ENCODE measurements at regions not wholly inside any gene's neighbourhood (a gene's known extent, or its start where the extent isn't known, plus 50 kb on each side); places are given as distances from the start of the nearest gene placed in this dataset.
A peak's percentile ranks its signal among the peaks of the same experiment; 100 is the strongest.
"Not testable (repeated sequence)": the region's sequence is repeated elsewhere in the genome, so short reads cannot be mapped to it uniquely, and the experiment has no call there.

DNA sequence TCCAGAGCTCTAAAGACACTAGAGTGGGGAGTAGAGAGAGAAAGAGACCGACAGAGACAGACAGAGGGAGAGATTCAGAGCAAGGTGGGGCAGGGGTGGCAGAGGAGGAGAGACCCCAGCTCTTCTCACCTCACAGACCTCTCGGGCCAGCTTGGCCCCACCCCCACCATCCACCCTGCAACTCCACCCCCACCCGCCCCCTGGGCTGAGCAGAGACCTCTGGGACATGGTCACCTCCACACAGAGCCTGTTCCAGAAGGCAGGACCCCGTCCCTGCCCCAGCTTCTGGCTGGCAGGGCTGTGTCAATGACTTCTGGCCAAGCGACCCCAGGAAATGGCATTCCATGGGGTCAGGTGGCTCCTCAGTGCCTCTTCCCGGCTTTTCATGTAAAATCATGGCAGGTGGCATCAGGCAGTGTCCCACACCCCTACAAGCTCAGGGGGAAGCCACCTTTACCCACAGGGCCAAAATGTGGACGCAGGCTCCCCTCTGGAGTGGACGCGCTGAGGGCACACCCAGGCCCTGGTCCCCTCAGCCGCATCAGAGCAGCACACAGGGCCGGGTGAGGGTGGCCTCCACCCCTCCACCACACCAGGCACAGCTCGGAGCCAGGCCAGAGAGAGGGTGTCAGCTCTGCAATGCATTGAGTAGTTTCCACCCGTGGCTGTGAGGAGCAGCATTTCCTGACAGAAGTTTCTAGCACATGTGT, 131.2 kb upstream of the LPCAT1 start:
- DNase-seq (ENCODE audit: low read depth in 1 of 2, low spot score in 1 of 2), result no peak

DNA sequence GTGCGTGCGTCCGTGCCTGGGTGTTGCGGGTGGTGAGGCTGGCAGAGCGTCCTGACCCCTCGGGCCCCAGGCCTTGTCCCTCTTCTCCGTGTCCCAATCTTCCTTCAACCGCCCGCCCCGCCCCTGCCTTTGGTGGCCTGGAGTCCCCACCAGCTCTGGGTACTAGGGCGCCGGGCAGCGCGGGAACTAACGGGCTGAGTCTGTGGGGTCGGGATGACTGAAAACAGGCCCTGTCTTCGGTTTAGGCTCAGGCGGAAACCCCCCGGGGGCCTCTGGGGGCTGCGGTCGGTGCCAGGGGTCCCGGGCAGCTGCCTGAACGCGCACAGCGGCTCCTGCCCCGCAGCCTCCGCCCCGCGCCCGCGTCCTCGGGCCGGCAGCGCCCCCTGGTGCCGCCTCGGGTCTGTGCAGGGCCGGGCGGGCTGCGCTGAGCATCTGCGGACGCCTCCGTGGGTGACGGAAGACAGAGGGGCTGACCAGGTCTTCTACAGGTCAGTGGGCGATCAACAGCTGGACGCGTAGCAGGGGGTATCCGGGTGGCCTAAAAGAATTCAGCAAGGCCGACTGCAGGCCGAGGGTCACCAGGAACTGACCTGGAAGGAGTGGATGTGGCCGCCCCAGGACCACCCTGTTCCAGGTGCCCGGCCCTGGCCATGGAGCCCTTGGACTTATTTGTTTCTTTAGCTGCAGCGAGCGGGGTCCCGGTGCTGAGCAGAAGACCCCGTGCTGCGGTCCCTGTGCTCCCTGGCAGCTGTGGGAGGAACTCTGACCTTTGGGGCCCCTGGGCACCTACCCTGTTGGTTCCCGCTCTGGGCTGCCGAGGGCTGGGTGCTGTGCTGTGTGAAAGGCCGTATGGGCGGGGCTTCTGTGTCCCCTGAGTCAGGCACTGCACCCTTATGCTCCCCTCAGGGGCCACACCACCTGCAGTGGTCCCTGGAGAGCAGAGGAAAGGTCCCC, 130.2 kb upstream of the LPCAT1 start:
- peak in 1 of 2 donors; percentile 34 for DNase-seq (ENCODE audit: low read depth in 1 of 2, low spot score in 1 of 2)

DNA sequence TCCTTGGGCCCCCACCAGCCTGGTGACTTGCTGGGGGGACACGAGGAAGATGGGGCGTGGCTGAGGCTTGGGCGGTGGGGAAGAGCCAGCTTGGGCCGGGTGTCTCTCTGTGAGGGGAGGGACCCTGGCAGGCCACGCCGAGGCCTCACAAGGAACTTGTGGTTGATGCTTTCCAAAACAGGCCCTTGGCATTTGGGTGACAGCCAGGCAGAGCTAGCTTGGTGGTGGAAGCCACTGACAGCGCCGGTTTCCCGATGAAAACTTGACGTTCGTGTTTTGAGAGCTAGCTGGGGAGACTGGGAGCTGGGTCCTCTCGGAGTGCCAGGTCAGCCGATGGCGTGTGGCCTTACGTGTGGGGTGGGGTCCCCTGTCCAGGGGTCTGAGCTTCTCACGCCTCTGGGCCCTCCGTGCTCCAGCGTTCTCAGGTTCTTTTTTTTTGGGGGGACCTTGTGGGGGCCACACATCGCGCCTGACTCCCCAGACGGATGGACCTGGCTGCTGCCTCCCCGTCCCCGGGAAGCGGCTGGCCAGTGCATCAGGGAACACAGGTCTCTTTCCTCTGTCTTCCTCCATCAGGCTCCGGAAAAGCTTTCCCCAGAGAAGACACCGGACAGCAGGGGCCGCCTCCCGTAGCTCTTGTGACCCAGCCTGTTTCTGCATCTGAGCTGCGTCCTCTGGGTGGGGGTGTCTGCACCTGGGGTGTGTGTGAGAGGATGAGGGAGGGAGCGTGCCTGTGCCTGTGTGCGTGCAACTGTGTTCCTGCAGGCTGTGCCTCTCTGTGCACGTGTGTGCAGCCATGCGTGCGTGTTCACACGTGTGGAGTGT, 129.3 kb upstream of the LPCAT1 start:
- no peak for DNase-seq (ENCODE audit: low read depth in 1 of 2, low spot score in 1 of 2)

DNA sequence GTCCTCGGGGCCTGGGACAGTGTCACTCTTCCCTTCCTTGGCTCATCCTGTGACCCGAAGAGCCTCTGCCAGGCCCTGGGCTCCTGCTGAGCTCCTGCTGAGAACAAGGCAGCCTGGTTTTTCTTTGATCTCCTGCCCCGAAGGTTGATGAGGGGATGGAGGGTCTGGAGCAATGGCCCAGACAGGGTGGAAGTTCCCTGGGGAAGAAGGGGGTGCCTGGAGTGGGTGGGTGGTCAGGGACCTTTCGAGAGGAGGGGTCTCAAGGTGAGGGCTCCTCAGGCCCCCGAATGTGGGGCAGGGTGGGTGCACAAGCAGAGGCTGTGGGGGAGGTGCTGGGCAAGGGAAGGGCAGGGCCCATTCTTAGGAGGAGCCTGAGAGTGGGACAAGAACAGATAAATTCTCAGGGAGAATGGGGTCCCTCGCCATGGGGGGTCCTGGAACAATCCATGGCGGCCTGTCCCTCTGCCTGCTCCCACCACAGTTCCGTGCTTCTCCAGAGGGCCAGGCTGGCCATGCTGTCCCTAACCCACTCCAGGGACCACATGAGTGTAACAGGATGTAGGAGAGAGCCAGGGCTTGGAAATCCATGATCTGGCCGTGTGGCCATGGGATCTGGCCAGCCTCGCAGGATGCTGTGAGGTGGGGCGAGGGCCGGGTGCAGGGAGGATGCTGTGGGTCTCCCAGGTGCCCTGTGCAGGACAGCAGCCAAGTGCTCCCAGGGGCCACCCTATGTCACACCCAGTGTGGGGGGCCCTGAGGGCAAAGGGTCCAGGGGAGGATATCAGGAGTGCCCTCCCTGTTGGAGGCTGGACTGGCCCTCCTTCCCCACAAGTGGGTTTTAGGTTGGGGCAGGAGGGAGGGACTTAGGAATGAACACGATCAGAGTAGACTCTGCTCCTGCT, 128.5 kb upstream of the LPCAT1 start:
- DNase-seq (ENCODE audit: low read depth in 1 of 2, low spot score in 1 of 2), result no peak

DNA sequence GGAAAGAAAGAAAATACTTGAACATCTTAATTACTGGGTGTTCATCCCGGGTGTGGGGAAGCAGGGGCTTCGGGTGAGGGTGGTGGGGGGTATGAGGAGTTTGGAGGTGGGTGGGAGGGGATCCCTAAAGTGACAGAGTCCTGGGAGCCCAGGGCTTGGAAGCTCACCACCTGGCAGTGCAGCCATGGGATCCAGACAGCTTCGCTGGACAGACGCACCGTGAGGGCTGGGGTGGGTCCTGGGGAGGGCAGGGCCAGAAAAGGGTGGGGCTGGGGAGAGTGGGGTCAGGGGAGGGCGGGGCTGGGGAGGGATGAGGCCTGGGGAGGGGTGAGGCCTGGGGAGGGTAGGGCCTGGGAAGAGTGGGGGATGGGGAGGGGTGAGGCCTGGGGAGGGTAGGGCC, 127.5 kb upstream of the LPCAT1 start:
- DNase-seq (ENCODE audit: low read depth in 1 of 2, low spot score in 1 of 2), result no peak

DNA sequence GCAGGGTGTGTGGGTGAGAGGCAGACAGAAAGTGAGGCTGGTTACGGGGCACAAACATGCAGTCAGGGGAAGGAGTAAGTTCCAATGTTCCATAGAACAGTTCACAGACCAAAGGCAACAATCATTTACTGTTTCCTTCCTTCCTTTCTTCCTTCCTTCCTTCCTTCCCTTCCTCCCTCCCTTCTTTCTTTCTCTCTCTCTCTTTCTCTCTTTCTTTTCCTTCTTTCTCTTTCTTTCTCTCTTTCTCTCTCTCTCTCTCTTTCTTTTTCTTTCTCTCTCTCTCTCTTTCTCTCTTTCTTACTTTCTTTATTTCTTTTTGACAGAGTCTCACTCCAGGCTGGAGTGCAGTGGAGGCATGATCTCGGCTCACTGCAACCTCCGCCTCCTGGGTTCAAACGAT, 125.8 kb upstream of the LPCAT1 start:
- DNase-seq (ENCODE audit: low read depth in 1 of 2, low spot score in 1 of 2), result no peak

DNA sequence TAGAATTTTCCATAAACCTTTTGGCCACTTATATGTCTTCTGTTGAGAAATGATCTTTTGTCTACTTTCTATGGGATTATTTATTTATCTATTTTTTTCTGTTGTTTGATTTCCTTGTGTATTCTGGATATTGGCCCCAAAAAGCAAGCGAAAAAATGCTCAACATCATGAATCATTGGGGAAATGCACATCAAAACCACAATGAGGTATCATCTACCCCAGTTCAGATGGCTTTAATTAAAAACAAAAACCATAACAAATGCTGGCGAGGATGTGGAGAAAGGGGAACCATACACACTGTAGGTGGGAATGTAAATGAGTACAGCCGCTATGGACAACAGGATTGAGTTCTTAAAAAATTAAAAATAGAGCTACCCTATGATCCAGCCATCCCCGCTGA, 125.0 kb upstream of the LPCAT1 start:
- DNase-seq (ENCODE audit: low read depth in 1 of 2, low spot score in 1 of 2), result no peak

DNA sequence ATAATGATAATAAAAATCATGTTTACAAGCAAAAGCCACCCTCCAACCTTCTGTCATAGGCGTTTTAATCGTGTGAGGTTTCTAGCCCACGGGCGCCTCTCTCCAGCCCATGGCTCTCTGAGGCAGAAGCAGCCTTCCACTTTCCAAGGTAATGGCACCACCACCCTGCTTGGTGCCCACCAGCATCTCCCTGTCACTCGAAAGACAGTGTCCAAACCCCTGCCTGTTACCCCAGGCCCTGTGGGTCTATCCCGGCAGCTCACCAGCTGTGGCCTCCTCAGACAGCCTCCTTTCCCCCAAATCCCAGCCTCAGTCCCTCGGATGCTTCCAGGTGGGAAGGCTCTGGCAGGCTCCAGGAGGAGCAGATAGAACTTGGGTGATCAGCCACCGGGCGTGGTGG, 123.8 kb upstream of the LPCAT1 start:
- no peak for DNase-seq (ENCODE audit: low read depth in 1 of 2, low spot score in 1 of 2)

DNA sequence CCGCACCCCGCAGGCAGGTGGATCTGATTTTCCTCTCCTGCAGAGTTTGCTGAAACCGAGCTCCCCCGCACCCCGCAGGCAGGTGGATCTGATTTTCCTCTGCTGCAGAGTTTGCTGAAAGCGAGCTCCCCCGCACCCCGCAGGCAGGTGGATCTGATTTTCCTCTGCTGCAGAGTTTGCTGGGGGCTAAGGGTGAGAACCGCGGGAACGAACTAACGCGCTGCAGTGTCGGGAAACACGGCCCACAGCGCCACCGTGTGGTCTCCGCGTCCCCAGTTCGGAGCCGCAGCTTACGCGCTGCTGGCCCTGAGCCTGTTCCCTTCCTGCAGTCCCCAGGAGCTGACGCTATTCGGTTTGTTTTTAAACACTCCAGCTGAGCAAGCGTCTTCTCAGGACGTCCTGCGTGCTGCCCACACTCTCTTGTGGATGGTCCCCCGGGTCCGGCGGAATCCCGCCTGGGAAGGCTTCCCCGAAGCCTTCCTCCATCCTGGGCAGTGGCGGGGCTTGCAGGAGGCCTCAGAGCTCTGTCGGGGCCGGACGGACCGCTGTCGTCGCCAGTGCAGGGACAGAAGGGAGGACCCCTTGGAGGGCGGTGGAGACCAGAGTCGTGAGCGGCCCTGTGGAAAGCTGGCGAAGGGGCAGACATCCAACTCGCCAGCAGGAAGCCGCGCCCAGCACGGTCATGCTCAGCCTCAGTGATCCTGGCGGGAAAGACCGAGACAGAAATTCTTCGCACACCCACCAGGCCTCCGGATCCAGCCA, 121.2 kb upstream of the LPCAT1 start:
- DNase-seq (ENCODE audit: low read depth in 1 of 2, low spot score in 1 of 2), result peak; percentile 61 to 66

DNA sequence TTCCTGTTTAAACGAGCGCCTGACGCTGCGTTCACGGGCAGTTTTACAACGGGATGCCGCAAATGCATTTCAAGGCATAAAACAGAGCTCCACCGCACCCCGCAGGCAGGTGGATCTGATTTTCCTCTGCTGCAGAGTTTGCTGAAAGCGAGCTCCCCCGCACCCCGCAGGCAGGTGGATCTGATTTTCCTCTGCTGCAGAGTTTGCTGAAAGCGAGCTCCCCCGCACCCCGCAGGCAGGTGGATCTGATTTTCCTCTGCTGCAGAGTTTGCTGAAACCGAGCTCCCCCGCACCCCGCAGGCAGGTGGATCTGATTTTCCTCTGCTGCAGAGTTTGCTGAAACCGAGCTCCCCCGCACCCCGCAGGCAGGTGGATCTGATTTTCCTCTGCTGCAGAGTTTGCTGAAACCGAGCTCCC, 120.6 kb upstream of the LPCAT1 start:
- not testable (repeated sequence) for DNase-seq (ENCODE audit: low read depth in 1 of 2, low spot score in 1 of 2)

DNA sequence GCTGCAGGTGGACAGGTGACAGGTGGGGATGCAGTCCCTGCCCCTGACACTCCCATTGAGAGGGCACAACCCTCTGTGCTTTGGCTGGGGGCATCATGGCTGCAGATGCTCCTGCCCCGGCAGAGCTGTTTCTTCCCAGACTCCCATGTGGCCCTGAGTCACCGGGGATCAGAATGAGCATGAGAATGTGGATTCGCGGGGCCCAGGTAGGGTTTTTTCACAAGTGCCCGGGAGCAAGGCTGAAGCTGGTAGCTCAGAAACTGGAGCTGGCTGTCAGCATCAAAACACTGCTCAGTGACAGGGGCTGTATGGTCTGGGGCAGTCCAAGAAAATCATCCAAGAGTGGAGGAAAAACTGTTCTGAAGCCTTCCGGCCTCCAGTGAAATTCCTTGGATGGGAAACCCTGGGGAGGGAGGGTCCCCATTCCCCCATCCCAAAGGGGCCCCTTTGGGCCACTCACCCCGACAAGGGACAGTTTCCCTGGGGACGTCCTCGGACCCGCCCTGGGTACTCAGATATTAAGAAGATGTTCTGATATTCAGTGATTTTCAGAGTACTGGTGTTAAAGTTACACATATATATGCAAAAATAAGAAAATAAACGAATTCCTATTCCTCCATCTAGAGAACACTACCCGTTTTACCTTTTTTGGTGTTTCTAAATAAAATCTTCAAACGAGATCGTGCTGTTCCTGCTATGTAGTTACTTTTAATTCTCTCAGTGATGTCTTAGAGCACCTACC, 120.1 kb upstream of the LPCAT1 start:
- DNase-seq (ENCODE audit: low read depth in 1 of 2, low spot score in 1 of 2), result no peak

DNA sequence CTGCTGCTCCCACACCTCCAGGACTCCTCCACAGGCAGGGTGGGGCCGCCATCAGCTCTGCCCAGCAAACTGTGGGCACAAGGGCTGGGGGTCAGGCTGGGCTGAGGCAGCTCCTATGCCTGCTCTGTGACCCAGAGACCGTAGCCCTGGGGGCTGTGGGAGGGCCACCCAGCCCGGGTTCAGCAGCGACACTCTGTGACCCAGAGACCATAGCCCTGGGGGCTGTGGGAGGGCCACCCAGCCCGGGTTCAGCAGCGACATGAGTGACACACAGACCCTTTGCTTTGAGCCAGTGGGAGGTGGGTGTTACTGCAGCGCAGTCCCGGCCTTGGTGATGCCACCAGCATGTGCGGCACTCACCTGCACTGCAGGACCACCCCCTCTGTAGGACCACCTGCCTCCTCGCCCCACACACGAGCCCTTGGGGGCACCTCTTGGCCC, 118.9 kb upstream of the LPCAT1 start:
- no peak for DNase-seq (ENCODE audit: low read depth in 1 of 2, low spot score in 1 of 2)

DNA sequence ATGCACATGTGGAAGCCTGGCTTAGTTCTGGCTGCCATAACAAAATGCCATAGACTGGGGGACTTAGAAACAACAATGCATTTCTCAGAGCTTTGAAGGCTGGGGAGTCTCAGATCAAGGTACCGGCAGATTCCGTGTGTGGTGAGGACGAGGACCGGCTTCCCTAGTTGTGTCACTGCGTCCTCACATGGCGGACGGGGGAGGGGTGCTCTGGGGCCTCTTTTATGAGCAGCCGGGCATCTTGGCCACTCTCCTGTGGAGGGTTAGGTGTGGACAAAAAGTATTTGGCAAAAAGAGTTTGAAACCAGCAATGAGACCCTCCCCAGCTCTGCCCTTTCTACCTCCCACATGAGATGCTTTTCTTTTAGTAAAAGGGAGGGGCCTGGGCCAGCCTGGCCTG, 118.5 kb upstream of the LPCAT1 start:
- no peak for DNase-seq (ENCODE audit: low read depth in 1 of 2, low spot score in 1 of 2)

DNA sequence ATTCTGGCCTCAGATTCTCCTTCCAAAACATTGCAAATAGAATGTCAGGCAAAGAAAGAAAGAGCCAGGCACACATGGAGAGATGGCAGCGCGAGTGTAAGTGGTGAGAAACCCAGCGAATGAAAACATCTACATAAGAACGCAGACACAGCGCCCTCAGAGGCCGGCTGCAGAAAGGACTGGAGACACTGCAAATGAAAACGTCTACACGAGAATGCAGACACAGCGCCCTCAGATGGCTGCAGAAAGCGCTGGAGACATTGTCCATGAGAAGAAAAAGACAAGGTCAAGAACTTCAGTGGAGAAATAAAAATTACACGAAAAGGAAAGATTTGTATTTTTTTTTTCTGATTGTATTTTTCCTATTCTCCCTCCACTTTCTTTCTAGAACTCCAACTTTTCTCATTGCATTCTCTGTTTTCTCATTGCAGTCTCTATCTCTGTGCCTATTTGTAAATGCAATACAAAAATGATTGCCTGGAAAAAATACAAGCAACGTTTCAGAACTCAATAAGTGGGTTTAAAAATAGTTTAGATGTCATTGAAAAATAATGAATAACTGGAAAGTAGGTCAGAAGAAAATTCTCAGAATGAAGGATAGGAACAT, 117.9 kb upstream of the LPCAT1 start:
- DNase-seq (ENCODE audit: low read depth in 1 of 2, low spot score in 1 of 2), result peak; percentile 28 to 68

DNA sequence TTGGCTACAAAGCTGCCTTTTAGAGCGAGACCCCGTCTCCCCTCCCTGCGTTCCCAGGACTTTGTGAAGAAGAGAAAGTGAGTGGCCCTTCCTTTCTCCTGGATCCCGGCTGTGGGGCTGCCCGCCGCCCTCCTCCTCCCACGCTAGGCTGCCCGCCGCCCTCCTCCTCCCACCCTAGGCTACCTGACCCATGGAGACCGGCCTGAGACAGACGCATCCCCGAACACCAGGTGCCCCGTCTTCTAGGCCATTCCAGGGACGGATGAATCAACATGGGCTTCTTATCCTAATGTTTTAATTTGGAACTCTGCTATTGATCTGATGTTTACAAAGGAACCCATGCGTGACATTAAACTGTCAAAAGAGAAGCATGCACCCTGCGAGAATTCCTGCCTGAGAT, 117.3 kb upstream of the LPCAT1 start:
- no peak for DNase-seq (ENCODE audit: low read depth in 1 of 2, low spot score in 1 of 2)

DNA sequence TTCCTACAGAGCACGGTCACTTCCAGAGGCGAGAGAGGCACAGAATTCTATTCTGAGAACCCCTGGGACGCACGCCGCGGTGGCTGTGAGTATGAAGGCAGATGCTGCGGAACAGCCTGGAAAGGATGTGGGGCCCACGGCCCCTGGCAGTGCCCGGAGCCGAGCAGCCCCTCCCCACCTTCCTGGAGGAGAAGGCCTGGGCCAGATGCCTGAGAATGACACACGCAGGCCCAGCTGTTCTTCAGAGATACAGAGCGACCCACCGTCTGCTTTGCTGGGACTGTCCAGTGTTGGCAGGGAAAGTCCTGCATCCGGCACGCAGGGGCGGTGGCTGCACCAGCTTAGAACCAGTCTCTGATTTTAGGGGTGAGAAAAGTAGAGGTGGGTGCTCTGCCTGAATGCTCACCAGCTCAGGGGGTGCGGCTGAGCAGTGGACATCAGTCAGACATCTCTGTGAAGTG, 116.7 kb upstream of the LPCAT1 start:
- DNase-seq (ENCODE audit: low read depth in 1 of 2, low spot score in 1 of 2), result no peak

DNA sequence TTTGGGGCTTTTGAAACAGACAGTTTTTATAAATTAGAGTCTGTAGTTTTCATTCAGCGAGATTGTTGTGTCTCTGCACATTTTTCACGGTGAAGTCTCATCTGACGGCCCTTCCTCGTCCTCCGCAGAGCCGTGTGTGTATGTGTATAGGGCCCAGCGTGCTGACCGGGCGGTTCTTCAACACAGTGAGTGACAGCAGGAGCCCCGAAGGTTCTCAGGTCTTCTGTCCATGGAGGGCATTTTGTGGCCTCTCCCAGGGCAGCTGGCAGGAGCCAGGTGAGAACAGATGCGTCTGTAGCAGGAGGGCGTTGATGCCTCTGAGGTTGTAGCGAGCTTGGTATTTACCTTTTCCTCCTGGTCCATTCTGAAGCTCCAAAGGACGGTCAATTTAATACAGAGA, 116.0 kb upstream of the LPCAT1 start:
- DNase-seq (ENCODE audit: low read depth in 1 of 2, low spot score in 1 of 2), result no peak

DNA sequence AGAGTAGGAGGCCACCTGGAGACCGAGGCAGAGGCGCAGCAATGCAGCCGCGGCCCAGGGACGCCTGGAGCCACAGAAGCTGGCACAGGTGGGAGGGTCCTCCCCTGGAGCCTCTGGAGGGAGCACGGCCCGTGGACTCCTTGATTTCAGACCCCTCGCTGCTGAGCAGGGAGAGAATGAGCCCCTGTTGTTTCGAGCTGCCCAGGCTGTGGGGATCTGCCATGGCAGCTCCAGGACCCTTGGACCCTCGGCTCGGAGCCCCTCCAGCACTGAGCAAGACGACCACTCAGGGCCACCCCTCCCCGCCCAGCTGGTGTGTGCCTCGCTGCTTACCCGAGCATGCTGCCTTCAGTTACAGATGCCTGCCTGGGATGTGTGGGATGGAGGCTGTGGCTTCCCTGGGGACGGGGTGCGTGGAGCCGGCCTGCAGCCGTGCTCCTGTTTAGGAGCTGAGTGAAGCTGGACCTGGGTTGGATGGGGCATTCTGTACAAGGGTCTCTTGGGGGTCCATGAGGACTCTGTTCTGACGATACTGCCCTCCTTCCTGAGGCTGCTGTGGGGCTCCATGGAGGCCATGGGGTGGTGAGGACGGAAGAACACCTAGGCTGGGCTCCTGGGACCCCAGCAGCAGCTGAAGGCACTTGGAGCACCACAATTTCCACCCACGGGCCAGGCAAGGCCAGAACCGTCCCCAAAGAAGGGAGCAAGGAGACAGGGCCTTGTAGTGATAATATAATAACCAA, 115.1 kb upstream of the LPCAT1 start:
- no peak for DNase-seq (ENCODE audit: low read depth in 1 of 2, low spot score in 1 of 2)

All from activated CD4-positive, alpha-beta T cell treated with anti-CD3 and anti-CD28 coated beads, Interleukin-2, amount 50 U/mL, for 24 hours (primary cell).